ENCODE measurements at regions not wholly inside any gene's neighbourhood (a gene's known extent, or its start where the extent isn't known, plus 50 kb on each side); places are given as distances from the start of the nearest gene placed in this dataset.

DNA sequence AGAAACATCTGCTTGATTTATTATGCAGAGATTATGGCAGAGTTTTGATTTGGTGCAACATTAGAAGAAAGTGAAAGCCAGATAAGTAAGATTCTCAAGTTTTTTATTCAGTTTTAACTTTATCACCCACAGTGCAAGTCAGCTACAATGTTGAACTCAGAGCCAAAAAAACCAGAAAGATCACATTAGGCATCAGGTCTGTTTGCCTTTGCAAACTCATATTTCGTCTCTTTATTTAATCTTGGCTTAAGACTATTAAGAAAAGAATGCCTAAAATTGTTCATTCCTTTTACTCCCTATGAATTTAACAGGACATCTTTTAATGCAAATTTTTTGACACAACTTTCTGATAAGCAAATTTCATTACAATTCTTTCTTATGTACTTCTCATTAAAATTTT, 76.0 kb upstream of the TMEM26 start:
- TF ChIP-seq, protein P1, sequence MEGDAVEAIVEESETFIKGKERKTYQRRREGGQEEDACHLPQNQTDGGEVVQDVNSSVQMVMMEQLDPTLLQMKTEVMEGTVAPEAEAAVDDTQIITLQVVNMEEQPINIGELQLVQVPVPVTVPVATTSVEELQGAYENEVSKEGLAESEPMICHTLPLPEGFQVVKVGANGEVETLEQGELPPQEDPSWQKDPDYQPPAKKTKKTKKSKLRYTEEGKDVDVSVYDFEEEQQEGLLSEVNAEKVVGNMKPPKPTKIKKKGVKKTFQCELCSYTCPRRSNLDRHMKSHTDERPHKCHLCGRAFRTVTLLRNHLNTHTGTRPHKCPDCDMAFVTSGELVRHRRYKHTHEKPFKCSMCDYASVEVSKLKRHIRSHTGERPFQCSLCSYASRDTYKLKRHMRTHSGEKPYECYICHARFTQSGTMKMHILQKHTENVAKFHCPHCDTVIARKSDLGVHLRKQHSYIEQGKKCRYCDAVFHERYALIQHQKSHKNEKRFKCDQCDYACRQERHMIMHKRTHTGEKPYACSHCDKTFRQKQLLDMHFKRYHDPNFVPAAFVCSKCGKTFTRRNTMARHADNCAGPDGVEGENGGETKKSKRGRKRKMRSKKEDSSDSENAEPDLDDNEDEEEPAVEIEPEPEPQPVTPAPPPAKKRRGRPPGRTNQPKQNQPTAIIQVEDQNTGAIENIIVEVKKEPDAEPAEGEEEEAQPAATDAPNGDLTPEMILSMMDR (IDR thresholded peaks at IDR 0.05; ENCODE audit: low read depth, low read length): no peak
- no peak for TF ChIP-seq EZH2phosphoT487 (IDR thresholded peaks at IDR 0.05; ENCODE audit: low read depth)
- Histone ChIP-seq H3K4me2 (ENCODE audit: low read length) (no peak overlapping the region), H3K4me1 (ENCODE audit: low read length) (no peaks in the 10 kb centered on the region), H4K20me1 (ENCODE audit: insufficient read depth, low read length) (no peaks in the 10 kb centered on the region), H2AFZ (ENCODE audit: low read depth, low read length) (no peak overlapping the region), H3K27ac (ENCODE audit: low read length) (no peak overlapping the region), H3K36me3 (replicated peaks; ENCODE audit: low read depth, low read length) (no peaks in the 10 kb centered on the region), H3K27me3 (ENCODE audit: low read depth, low read length) (no peaks in the 10 kb centered on the region), H3K4me3 (ENCODE audit: low read length) (no peak overlapping the region), H3K79me2 (ENCODE audit: low read length) (no peaks in the 10 kb centered on the region), H3K9ac (ENCODE audit: low read length) (no peak overlapping the region), H3K9me3 (ENCODE audit: insufficient read depth, low read length) (no peaks in the 10 kb centered on the region)

DNA sequence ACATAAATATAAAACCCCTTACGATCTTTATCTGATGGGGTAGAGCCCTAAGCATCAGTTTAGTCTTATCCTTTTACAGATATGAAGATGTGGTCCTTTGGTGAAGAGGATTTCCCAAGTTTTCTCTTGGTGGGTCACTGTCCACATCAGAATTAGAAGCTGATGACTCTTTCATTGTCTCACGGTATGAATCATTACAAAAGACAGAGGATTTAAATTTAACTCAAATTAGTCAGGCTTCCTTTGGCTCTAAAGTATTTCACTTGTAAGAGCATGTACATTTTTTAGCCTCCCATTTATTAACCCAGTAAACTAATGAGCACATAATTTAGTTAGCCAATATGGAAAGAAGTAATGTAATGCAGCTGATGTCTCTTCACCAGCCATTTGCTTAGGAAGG, 49.9 kb upstream of the TMEM26 start:
- Histone ChIP-seq H3K36me3 (replicated peaks; ENCODE audit: low read depth, low read length) (no peaks in the 10 kb centered on the region), H3K9me3 (ENCODE audit: insufficient read depth, low read length) (no peaks in the 10 kb centered on the region), H3K4me2 (ENCODE audit: low read length) (no peak overlapping the region), H4K20me1 (ENCODE audit: insufficient read depth, low read length) (no peaks in the 10 kb centered on the region), H3K79me2 (ENCODE audit: low read length) (no peaks in the 10 kb centered on the region), H3K4me1 (ENCODE audit: low read length) (no peaks in the 10 kb centered on the region), H3K9ac (ENCODE audit: low read length) (no peak overlapping the region), H3K4me3 (ENCODE audit: low read length) (no peak overlapping the region), H3K27me3 (ENCODE audit: low read depth, low read length) (no peaks in the 10 kb centered on the region), H3K27ac (ENCODE audit: low read length) (no peak overlapping the region), H2AFZ (ENCODE audit: low read depth, low read length) (no peak overlapping the region)
- TF ChIP-seq, protein P1 (IDR thresholded peaks at IDR 0.05; ENCODE audit: low read depth, low read length): no peak
- no peak for TF ChIP-seq EZH2phosphoT487 (IDR thresholded peaks at IDR 0.05; ENCODE audit: low read depth)
